ENCODE measurements at regions not wholly inside any gene's neighbourhood (a gene's known extent, or its start where the extent isn't known, plus 50 kb on each side); places are given as distances from the start of the nearest gene placed in this dataset.
"Not testable (repeated sequence)": the region's sequence is repeated elsewhere in the genome, so short reads cannot be mapped to it uniquely, and the experiment has no call there.

DNA sequence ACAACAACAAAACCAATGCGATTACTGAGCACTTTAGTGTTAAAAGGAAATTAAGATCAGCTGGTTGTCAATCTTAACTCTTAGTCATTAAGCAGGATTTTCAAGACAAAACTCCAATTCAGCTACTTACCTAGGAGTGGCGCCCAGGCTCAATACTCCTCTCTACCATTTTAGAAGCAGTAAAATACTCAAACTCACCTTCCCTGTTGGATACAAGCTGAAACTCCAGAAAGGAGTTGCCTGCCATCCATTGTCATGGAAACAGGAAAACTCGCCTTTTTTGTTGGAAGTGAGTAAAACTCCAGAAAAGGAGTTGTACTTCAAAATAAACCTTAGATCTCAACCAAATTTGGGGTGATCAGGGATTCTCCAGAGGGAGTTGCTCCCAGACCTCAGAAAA lies 127.0 kb upstream of the F3 start:
- no peak for DNase-seq

- DNase-seq = no peak
Measured at GRCh38 chr1:94667818-94668217, 126.3 kb upstream of the F3 start.

- no peak for DNase-seq
Measured at GRCh38 chr1:94666797-94667196, 125.2 kb upstream of the F3 start.

- no peak for DNase-seq
Measured at GRCh38 chr1:94661431-94661932, 119.9 kb upstream of the F3 start.

DNA sequence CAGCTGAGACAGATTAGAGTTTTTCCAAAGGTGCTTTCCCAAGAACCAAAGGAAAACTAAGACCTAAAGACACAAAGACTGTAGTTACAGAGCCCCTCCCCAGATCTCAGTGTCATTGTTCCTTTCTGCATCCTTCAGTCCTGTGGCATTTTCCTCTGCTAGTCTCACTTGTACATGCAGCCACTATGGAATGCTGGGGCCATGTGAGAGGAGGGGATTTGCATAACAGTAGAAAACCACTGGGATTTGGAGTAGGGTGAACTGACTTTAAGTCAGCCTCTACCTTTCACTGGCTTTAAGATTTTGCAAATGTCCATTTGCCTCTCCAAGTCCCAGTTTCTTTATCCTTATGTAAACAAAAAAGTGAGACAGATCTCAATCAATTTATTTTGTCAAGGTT lies 119.4 kb upstream of the F3 start:
- no peak for DNase-seq

DNA sequence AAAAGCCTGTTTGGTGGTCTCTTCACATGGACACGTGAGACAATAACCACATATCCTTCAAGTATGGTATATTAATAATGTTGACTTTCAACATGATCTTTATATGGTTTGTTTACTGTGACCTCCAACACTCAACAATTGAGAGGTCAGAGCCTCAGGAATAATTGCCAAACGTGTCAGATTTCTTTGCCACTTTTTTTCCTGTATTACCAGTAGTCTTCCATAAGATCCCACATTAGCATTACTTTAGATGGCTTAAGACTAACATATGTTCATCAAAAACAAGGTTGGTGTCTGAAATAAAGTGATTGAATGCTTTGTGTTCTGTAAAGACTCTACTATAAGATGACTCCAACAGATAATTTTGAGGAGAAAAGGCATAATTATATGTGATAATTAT lies 118.7 kb upstream of the F3 start:
- DNase-seq = no peak

DNA sequence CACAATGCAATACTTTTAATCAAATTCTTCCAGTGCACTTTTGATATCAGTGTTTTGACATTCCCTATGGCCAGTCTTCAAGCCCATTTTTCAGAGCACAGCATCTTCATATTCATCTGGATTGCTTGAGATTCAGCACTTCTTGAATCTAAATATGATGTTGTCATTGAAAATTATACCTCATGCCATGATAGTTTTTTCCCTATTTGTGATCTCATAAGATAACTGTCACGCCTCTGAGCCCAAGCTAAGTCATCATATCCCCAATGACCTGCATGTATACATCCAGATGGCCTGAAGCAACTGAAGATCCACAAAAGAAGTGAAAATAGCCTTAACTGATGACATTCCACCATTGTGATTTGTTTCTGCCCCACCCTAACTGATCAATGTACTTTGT lies 117.6 kb upstream of the F3 start:
- not testable (repeated sequence) for DNase-seq

DNA sequence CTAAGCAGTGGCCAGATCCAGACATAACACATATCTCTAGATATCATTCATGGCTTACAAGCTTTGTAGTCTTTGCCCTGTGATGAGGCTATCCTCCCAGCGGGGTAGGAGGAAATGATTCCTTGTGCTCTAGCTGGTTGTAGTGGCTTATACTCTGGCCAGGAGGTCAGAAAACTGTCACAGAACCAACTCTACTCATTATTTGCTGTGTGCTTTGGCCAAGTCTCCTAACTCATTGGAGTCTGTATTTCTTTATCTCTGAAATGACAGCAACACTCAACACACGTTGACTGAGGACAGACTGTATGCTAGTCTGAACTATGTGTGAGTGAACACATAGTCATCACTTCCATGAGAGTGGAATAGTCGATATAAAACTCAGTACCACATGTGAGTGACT lies 116.7 kb upstream of the F3 start:
- no peak for DNase-seq

GRCh38 chr1:94657776-94658175 lies 116.2 kb upstream of the F3 start:
- DNase-seq = not testable (repeated sequence)

GRCh38 chr1:94656967-94657366 lies 115.4 kb upstream of the F3 start:
- DNase-seq = no peak

GRCh38 chr1:94654919-94655318 lies 113.4 kb upstream of the F3 start:
- no peak for DNase-seq

GRCh38 chr1:94654459-94654858 lies 112.9 kb upstream of the F3 start:
- DNase-seq = no peak

- DNase-seq = no peak
Measured at GRCh38 chr1:94654031-94654430, 112.5 kb upstream of the F3 start.

- DNase-seq = no peak
Measured at GRCh38 chr1:94653454-94653853, 111.9 kb upstream of the F3 start.

GRCh38 chr1:94651076-94651475 lies 109.5 kb upstream of the F3 start:
- DNase-seq = no peak

- no peak for DNase-seq
Measured at GRCh38 chr1:94650301-94650700, 108.7 kb upstream of the F3 start.

DNA sequence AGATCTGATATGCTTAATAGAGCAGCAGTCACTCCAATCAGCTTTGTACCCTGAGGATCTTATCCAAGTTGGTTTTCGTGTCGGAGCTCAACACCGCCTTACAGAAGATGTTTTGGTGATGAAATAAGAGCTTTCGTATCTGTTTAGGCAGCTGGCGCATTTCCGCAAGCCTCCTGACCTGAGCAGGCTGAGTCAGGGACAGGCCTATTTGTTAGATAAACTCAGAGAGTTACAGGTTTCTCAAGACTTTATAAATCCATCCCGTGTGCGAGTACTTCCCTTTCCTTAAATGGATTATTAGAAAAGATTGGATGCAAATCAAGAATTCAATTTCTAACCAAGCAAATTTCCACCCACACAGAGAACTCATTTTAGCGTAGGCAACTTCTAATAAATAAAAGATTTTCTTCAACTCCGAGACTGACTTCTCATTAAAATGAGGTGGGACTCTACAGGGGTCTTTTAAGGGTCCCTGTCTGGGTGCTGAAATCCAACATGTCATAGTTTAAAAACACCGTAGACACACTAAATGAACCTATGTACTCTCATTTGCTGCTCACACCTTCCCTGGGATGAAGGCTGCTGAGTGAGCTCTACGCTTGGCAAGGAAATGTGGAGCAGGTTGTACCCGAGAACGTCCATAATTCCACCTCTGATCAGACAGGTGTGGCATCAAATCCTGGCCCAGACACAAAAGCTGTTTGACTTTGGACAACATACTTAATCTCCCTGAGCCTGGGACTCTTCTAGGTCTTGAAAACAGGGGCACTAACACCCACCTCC lies 106.9 kb upstream of the F3 start:
- DNase-seq = peak; percentile 38

- no peak for DNase-seq
Measured at GRCh38 chr1:94646786-94647555, 105.4 kb upstream of the F3 start.

GRCh38 chr1:94646141-94646643 lies 104.6 kb upstream of the F3 start:
- no peak for DNase-seq

- no peak for DNase-seq
Measured at GRCh38 chr1:94644352-94644751, 102.8 kb upstream of the F3 start.

DNA sequence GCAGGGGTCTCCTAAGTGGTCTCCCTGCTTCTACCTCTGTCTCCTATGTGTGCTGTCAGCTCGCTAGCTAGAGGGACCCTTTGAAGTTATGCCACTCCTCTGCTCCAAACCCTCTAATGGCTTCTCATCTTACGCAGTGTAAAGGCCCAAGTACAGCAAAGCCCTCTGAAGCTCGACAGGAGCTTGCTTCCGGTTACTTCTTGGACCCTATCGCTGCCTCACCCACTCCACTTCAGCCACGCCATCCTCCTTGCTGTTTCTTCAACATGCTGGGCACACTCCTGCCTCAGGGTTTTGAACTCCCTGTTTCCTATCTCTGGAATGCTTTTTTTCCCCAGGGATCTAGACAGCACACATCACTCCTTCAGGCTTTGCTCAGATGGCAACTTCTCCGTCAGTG lies 102.3 kb upstream of the F3 start:
- no peak for DNase-seq

DNA sequence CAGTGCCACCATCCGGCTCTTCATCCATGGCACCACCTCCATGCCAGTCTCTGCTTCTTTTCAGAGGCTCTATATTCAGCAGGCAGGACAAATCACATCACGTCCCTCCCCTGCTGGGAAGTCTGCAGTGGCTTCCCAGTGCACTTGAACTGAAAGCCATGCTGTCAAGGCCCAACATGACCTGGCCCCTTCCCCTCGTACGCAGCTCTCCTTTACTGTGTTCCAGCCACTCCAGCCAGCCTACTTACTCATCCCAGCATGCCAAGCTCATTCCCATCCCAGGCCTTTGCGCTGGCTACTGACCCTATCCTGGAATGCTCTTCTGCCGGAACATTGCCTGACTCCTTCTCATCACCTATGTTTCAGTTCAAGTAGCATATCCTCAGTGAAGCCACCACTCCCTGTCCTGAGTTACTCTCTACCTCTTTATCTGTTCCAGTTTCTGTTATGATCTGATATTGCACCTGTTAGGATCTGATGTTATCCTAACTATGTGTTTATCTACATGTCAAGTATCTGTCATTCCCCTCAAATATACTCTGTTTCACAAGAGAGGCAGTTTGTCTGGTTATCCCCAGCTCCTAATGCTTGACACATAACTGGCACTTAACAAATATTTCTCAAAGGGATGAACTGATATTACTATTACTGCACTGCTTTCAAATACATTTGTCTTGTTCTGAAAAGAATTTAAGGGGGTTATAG lies 101.2 kb upstream of the F3 start:
- no peak for DNase-seq

DNA sequence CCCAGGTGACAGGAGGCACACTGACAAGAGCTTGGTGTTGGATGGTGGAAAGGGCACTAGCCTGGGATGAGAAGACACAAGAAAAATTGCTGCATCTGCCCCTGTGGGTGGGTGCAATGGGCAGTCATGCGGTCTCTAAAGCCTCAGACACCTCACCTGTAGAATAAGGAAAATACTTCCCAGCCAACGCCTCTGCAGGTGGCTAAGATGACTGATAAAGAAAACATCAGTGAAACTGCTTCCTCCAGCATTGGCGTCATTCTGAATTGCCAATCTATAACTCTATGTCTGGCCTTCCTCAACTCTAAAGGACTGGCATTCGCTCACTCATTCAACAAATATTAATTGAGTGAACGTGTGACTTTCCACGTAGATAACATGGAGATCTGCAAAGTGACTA lies 100.4 kb upstream of the F3 start:
- no peak for DNase-seq

GRCh38 chr1:94640125-94640524 lies 98.6 kb upstream of the F3 start:
- no peak for DNase-seq
